C4-2B (cell line): ENCODE measurements at regions not wholly inside any gene's neighbourhood (a gene's known extent, or its start where the extent isn't known, plus 50 kb on each side); places are given as distances from the start of the nearest gene placed in this dataset.

ENCODE experiments used
- ZFX ChIP-seq: fragments of 450-650 bp; IDR thresholded peaks from 2 replicates; pipeline ENCODE4 v1.6.1; 2017
- TF ChIP-seq, protein P1 (sequence below): fragments of 450-650 bp; conservative IDR thresholded peaks from 2 replicates; pipeline ENCODE4 v1.5.1; 2017; ENCODE audit warnings: mild to moderate bottlenecking

DNA sequence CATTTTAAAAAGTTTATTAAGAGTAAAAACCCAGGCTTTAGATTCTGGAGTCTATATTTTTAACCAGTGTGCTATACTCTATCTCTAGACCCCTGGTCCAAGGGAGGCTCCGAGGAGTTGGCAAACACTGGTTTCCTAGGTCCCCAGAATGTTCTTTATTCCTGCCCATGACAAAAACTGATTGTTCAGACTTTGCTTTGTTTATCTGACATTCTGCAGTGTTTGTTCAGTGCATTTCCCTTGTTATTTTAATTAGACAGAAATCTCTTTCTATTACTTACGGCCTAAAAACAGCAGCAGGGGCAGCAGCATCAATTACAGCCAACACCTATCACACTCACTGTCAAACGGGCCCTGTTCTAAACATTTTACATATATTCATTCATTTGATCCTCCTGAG is 2011.6 kb upstream of the WWC1 start:
- TF ChIP-seq, protein P1, sequence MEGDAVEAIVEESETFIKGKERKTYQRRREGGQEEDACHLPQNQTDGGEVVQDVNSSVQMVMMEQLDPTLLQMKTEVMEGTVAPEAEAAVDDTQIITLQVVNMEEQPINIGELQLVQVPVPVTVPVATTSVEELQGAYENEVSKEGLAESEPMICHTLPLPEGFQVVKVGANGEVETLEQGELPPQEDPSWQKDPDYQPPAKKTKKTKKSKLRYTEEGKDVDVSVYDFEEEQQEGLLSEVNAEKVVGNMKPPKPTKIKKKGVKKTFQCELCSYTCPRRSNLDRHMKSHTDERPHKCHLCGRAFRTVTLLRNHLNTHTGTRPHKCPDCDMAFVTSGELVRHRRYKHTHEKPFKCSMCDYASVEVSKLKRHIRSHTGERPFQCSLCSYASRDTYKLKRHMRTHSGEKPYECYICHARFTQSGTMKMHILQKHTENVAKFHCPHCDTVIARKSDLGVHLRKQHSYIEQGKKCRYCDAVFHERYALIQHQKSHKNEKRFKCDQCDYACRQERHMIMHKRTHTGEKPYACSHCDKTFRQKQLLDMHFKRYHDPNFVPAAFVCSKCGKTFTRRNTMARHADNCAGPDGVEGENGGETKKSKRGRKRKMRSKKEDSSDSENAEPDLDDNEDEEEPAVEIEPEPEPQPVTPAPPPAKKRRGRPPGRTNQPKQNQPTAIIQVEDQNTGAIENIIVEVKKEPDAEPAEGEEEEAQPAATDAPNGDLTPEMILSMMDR: no peak
- TF ChIP-seq ZFX: no peak
